CD14-positive monocyte (primary cell): ENCODE measurements at regions not wholly inside any gene's neighbourhood (a gene's known extent, or its start where the extent isn't known, plus 50 kb on each side); places are given as distances from the start of the nearest gene placed in this dataset.

Source experiments
- DNase-seq, 3 donors: peaks; one replicate each; pipeline ENCODE4 v3.0.0-alpha.2; 2011 to 2022
- H2AFZ ChIP-seq: 2 replicates; pipeline ENCODE4 v1.6.0; 2012; ENCODE audit warnings: mild to moderate bottlenecking, low read depth, low read length, inconsistent platforms; ENCODE audit not compliant: insufficient read depth, poor library complexity, severe bottlenecking
- H3K27ac ChIP-seq, 2 donors: 1 replicate in 1 of 2; 2 replicates in 1 of 2; pipeline ENCODE4 v1.5.1; 2012 to 2013; ENCODE audit warnings: low read length in 2 of 2, control low read depth in 1 of 2, inconsistent platforms in 1 of 2, low read depth in 1 of 2, mild to moderate bottlenecking in 1 of 2
- H3K27me3 ChIP-seq, 2 donors: one replicate each; pipeline versions ENCODE4 v1.6.0 to v1.6.1; 2011 to 2013; ENCODE audit warnings: low read length in 2 of 2; ENCODE audit not compliant: control insufficient read depth in 2 of 2, insufficient read depth in 2 of 2
- H3K36me3 ChIP-seq, 2 donors: replicated peaks in 1 of 2; 1 replicate in 1 of 2; 2 replicates in 1 of 2; pipeline versions ENCODE4 v1.5.1 to v1.6.1; 2012 to 2013; ENCODE audit warnings: low read length in 2 of 2, control low read depth in 1 of 2, inconsistent platforms in 1 of 2, mild to moderate bottlenecking in 1 of 2; ENCODE audit not compliant: insufficient read depth in 2 of 2, control insufficient read depth in 1 of 2
- H3K4me1 ChIP-seq, 2 donors: 1 replicate in 1 of 2; 2 replicates in 1 of 2; pipeline versions ENCODE4 v1.5.1 to v1.6.1; 2012 to 2013; ENCODE audit warnings: low read length in 2 of 2, control low read depth in 1 of 2, inconsistent platforms in 1 of 2, mild to moderate bottlenecking in 1 of 2, moderate library complexity in 1 of 2; ENCODE audit not compliant: insufficient read depth in 2 of 2, control insufficient read depth in 1 of 2
- H3K4me2 ChIP-seq: replicated peaks from 2 replicates; pipeline ENCODE3; 2012; ENCODE audit warnings: low read length, moderate library complexity, mild to moderate bottlenecking; ENCODE audit not compliant: poor library complexity, severe bottlenecking; ENCODE audit errors: extremely low read depth
- H3K4me3 ChIP-seq, 3 experiments: fragments of 200-600 bp in 1 of 3; sonication (generic) in 1 of 3; replicated peaks in 1 of 3; 1 replicate in 2 of 3; 2 replicates in 1 of 3; pipeline ENCODE4 v1.5.1; 2011 to 2013; ENCODE audit warnings: low read length in 3 of 3, mild to moderate bottlenecking in 3 of 3, control low read depth in 2 of 3, low read depth in 2 of 3, inconsistent platforms in 1 of 3, moderate library complexity in 1 of 3
- H3K79me2 ChIP-seq: 2 replicates; pipeline ENCODE4 v1.6.0; 2012; ENCODE audit warnings: mild to moderate bottlenecking, control low read depth, inconsistent platforms, low read length, moderate library complexity; ENCODE audit not compliant: insufficient read depth
- H3K9ac ChIP-seq: 2 replicates; pipeline ENCODE4 v1.6.0; 2017; ENCODE audit warnings: low read length, mild to moderate bottlenecking; ENCODE audit not compliant: insufficient read depth, poor library complexity, severe bottlenecking
- H3K9me3 ChIP-seq, 2 donors: replicated peaks in 1 of 2; 1 replicate in 1 of 2; 2 replicates in 1 of 2; pipeline versions ENCODE4 v1.5.1 to v1.6.1; 2012 to 2013; ENCODE audit warnings: low read length in 2 of 2, control low read depth in 1 of 2; ENCODE audit not compliant: control insufficient read depth in 1 of 2, insufficient read depth in 1 of 2
- H4K20me1 ChIP-seq: 2 replicates; pipeline ENCODE4 v1.6.0; 2012; ENCODE audit warnings: mild to moderate bottlenecking, low read length, control low read depth, moderate library complexity; ENCODE audit not compliant: insufficient read depth
- H3K27ac Mint-ChIP-seq, 7 donors: one replicate each; pipeline ENCODE4 v1.8.0; 2020; ENCODE audit warnings: mild to moderate bottlenecking in 7 of 7, mixed read lengths in 7 of 7, moderate library complexity in 6 of 7, inconsistent platforms in 2 of 7
- H3K27me3 Mint-ChIP-seq, 3 donors: one replicate each; pipeline ENCODE4 v1.8.0; 2021 to 2022; ENCODE audit warnings: low read depth in 3 of 3, mild to moderate bottlenecking in 3 of 3, mixed read lengths in 3 of 3, moderate library complexity in 3 of 3, inconsistent platforms in 1 of 3
- H3K36me3 Mint-ChIP-seq, 2 donors: one replicate each; pipeline ENCODE4 v1.8.0; 2020; ENCODE audit warnings: mixed read lengths in 2 of 2, inconsistent platforms in 1 of 2, mild to moderate bottlenecking in 1 of 2
- H3K4me1 Mint-ChIP-seq: one replicate; pipeline ENCODE4 v1.8.0; 2020; ENCODE audit warnings: mild to moderate bottlenecking, mixed read lengths
- H3K4me3 Mint-ChIP-seq, 2 donors: one replicate each; pipeline ENCODE4 v1.8.0; 2020; ENCODE audit warnings: mild to moderate bottlenecking in 2 of 2, mixed read lengths in 2 of 2, moderate library complexity in 1 of 2
- H3K9me3 Mint-ChIP-seq, 7 donors: one replicate each; pipeline ENCODE4 v1.8.0; 2020 to 2022; ENCODE audit warnings: mixed read lengths in 7 of 7, mild to moderate bottlenecking in 6 of 7, moderate library complexity in 6 of 7, inconsistent platforms in 2 of 7
- CTCF ChIP-seq: fragments of 200-600 bp; IDR thresholded peaks from one replicate; pipeline ENCODE4 v1.8.0; 2022; ENCODE audit warnings: antibody characterized with exemption, mild to moderate bottlenecking
- WGBS: methylation state at CpG from one replicate; pipeline ENCODE4 v1.1.5; 2013; ENCODE audit warnings: missing lambda C conversion rate; ENCODE audit not compliant: insufficient coverage; 5-methylcytosine and 5-hydroxymethylcytosine counted together
- intact Hi-C, 2 donors: fragments of 100-400 bp; cut with micrococcal nuclease; formaldehyde crosslinking; loops; one replicate each; pipeline versions ENCODE4 v1.15.0 to v1.15.1; 2023

GRCh38 chr3:18124501-18124900 is 300.6 kb downstream of the SATB1 start:
- no peaks in the 10 kb centered on the region for H3K79me2 ChIP-seq
- no peak overlapping the region for H3K4me2 ChIP-seq
- intact Hi-C loops = no loop called here
- H3K27ac ChIP-seq = no peak overlapping the region
- H3K9me3 Mint-ChIP-seq = peaks cover 0 to 5% (median 2%) of the 10 kb centered on the region in 7 donors
- no peaks in the 10 kb centered on the region for H3K27me3 Mint-ChIP-seq
- H2AFZ ChIP-seq = no peak overlapping the region
- peak overlapping the region in 1 of 7 donors; percentile 21 for H3K27ac Mint-ChIP-seq
- H3K4me3 Mint-ChIP-seq = no peak overlapping the region
- no peaks in the 10 kb centered on the region for H3K36me3 ChIP-seq
- peaks cover 7 to 17% of the 10 kb centered on the region in 2 donors for H3K4me1 ChIP-seq
- WGBS = 96% methylated on average over 5 of the region's 5 CpGs
- no peak overlapping the region for H3K9ac ChIP-seq
- no peak for TF ChIP-seq CTCF
- no peaks in the 10 kb centered on the region for H4K20me1 ChIP-seq
- DNase-seq = no peak
- H3K4me3 ChIP-seq = no peak overlapping the region
- H3K4me1 Mint-ChIP-seq = peaks cover 13% of the 10 kb centered on the region
- no peaks in the 10 kb centered on the region for H3K36me3 Mint-ChIP-seq
- H3K27me3 ChIP-seq = no peaks in the 10 kb centered on the region
- no peaks in the 10 kb centered on the region for H3K9me3 ChIP-seq

- TF ChIP-seq CTCF = no peak
- no peaks in the 10 kb centered on the region for H3K79me2 ChIP-seq
- Mint-ChIP-seq H3K36me3 (no peaks in the 10 kb centered on the region), H3K4me1 (peaks cover 2% of the 10 kb centered on the region), H3K27ac (no peak overlapping the region), H3K9me3 (peaks cover 0 to 5% (median 0%) of the 10 kb centered on the region in 7 donors), H3K4me3 (no peak overlapping the region), H3K27me3 (no peaks in the 10 kb centered on the region)
- no peak overlapping the region for H2AFZ ChIP-seq
- H3K9me3 ChIP-seq = no peaks in the 10 kb centered on the region
- H3K4me1 ChIP-seq = peaks cover 1 to 4% of the 10 kb centered on the region in 2 donors
- no peaks in the 10 kb centered on the region for H4K20me1 ChIP-seq
- H3K4me3 ChIP-seq = no peak overlapping the region
- no peak for DNase-seq
- H3K36me3 ChIP-seq = no peaks in the 10 kb centered on the region
- WGBS = 100% methylated on average over 1 of the region's 2 CpGs
- intact Hi-C loops = no loop called here
- H3K27ac ChIP-seq = no peak overlapping the region
- H3K9ac ChIP-seq = no peak overlapping the region
- no peak overlapping the region for H3K4me2 ChIP-seq
- no peaks in the 10 kb centered on the region for H3K27me3 ChIP-seq
Measured at GRCh38 chr3:18122264-18122663, 302.9 kb downstream of the SATB1 start.
